ENCODE measurements at regions not wholly inside any gene's neighbourhood (a gene's known extent, or its start where the extent isn't known, plus 50 kb on each side); places are given as distances from the start of the nearest gene placed in this dataset.

GRCh38 chr6:91420243-91420642 lies 833.4 kb upstream of the MAP3K7 start:
- Histone ChIP-seq H3K27ac (replicated peaks) (no peak overlapping the region), H3K27me3 (ENCODE audit: insufficient read depth, poor library complexity, severe bottlenecking) (no peaks in the 10 kb centered on the region), H3K4me3 (replicated peaks; ENCODE audit: insufficient read depth, low read length) (no peak overlapping the region)
- DNase-seq (ENCODE audit: low read depth in 1 of 2, low spot score in 1 of 2), result no peak
- TF ChIP-seq GABPA (IDR thresholded peaks at IDR 0.05; ENCODE audit: low read depth) (no peak), POLR2AphosphoS5 (IDR thresholded peaks at IDR 0.05; ENCODE audit: low read depth) (no peak), CTCF (IDR thresholded peaks at IDR 0.05; ENCODE audit: insufficient read depth, low read length) (no peak), REST (IDR thresholded peaks at IDR 0.05; ENCODE audit: insufficient replicate concordance, low read depth) (no peak), SPI1 (IDR thresholded peaks at IDR 0.05; ENCODE audit: borderline replicate concordance, low read depth) (no peak)

DNA sequence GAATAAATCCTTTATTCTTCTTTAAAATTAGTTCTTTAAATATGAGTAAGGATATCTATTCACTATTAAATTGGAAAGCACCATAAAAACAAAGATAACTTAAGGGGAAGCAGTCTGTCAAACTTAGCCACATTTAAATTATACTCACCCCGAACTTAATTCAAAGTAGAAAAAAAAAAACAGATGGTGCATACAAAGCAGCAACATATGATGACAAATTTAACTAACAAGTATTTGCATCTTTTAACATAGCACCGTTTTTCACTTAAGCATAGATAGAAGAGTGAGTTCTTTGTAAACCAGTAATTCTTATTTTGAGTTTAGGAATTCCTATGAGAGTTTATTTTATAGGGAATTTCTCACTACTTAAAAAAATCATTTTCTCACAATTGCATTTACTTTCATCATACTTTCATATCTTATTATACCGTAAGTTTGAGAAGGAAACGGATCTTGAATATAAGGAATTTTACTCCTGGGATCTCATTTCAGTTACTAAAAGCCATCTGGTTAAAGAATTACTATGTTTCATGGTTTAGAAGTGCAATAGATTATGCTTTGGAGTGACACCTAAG lies 828.2 kb upstream of the MAP3K7 start:
- TF ChIP-seq REST (IDR thresholded peaks at IDR 0.05; ENCODE audit: insufficient replicate concordance, low read depth) (no peak), SPI1 (IDR thresholded peaks at IDR 0.05; ENCODE audit: borderline replicate concordance, low read depth) (no peak), POLR2AphosphoS5 (IDR thresholded peaks at IDR 0.05; ENCODE audit: low read depth) (no peak), CTCF (IDR thresholded peaks at IDR 0.05; ENCODE audit: insufficient read depth, low read length) (no peak), GABPA (IDR thresholded peaks at IDR 0.05; ENCODE audit: low read depth) (no peak)
- H3K27me3 ChIP-seq (ENCODE audit: insufficient read depth, poor library complexity, severe bottlenecking), result no peaks in the 10 kb centered on the region
- no peak overlapping the region for H3K27ac ChIP-seq (replicated peaks)
- no peak for DNase-seq (ENCODE audit: low read depth in 1 of 2, low spot score in 1 of 2)
- no peak overlapping the region for H3K4me3 ChIP-seq (replicated peaks; ENCODE audit: insufficient read depth, low read length)

GRCh38 chr6:91412532-91412931 lies 825.7 kb upstream of the MAP3K7 start:
- TF ChIP-seq GABPA (IDR thresholded peaks at IDR 0.05; ENCODE audit: low read depth) (no peak), SPI1 (IDR thresholded peaks at IDR 0.05; ENCODE audit: borderline replicate concordance, low read depth) (no peak), REST (IDR thresholded peaks at IDR 0.05; ENCODE audit: insufficient replicate concordance, low read depth) (no peak), CTCF (IDR thresholded peaks at IDR 0.05; ENCODE audit: insufficient read depth, low read length) (no peak), POLR2AphosphoS5 (IDR thresholded peaks at IDR 0.05; ENCODE audit: low read depth) (no peak)
- DNase-seq (ENCODE audit: low read depth in 1 of 2, low spot score in 1 of 2), result no peak
- no peak overlapping the region for H3K27ac ChIP-seq (replicated peaks)
- H3K4me3 ChIP-seq (replicated peaks; ENCODE audit: insufficient read depth, low read length), result no peak overlapping the region
- H3K27me3 ChIP-seq (ENCODE audit: insufficient read depth, poor library complexity, severe bottlenecking), result no peaks in the 10 kb centered on the region
